ENCODE measurements at regions not wholly inside any gene's neighbourhood (a gene's known extent, or its start where the extent isn't known, plus 50 kb on each side); places are given as distances from the start of the nearest gene placed in this dataset.
"Not testable (repeated sequence)": the region's sequence is repeated elsewhere in the genome, so short reads cannot be mapped to it uniquely, and the experiment has no call there.

DNA sequence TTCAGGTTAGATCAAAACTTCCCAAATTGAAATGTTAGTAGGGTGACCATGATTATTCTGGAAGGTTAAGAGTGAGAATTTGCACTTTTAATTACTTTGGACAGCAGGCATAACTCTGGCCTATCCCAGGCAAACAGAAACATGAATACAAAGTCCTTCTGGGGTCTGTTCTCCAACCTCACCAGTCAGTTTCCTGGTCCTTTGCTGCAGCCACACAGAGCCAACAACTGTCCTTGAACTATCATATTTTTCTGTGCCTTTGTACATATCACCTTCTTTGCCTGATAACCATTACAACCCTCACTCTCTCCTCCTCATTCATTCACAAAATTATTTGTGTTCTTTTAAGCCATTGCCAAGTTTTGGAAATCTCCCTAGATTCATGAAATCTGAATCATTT lies 126.0 kb upstream of the GBE1 start:
- DNase-seq: no peak

DNA sequence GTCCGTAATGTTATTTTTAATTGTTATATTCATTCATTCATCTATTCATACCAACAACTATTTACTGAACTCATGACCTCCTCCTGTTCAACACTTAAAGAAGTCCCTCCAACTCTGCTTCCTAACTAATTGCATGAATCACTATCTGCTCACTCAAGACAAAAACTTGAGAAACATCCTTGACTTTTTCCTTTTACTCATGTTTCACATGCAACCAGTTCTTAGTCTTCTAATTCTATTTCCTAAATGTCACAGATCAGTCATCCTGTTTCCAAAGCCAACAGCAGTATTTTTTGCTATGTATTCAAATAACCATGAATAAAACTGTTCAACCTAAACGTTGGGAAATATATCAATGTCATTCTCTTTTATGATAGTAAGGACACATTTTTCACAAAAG lies 124.6 kb upstream of the GBE1 start:
- DNase-seq: no peak

DNA sequence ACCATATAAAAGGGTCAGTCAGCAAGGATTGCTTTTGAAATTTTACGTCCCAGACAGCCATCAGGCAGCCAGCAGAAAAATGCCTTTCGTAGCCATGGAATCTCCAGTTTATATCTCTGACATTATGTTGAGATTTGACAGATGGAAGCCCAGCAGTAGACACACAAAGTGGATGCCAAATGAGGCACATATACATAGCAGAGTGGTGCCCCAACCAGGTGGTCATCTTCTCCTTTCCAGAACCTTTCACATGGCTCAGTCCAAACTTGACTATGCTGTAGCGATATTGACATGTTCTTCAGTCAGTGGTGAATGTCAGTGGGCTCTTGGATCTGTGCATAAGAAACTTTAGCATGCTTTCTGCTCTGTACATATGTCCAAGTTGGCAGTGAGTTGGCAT lies 123.3 kb upstream of the GBE1 start:
- DNase-seq: no peak

DNA sequence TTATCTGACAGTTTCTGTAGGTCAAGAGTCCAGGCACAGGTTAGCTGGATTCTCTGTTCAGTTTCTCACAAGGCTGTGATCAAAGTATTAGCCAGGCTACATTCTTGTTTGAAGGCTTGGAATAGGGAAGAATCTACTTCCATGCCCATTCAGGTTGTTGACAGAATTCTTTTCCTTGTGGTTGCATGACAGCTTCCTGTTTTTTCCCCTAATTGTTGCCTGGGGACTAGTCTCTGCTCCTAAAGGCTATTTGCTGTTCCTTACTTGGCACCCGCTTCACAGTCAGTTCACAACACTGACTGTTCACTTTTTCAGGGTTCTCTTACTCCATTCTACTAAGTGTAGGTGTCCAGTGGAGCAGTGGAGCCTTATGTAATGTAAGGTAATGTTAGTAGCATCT lies 115.4 kb upstream of the GBE1 start:
- DNase-seq: no peak

DNA sequence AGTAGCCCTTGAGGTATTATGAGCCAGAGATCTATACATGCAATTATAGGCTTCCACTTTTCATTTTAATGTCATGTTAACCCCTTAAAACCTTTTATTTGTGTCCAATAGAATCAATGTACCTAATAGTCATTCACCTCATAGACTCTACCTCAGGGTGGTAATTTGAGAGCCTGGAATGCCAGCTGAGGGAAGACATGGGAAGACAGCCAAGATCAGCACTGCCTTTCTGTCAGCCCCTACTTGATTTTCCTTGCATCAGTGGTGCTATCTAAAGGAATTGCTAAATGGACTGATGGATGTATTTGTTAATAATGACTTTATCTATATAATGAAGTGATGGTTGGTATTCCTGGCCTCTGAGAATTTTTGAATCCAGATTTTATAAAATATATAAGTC lies 113.3 kb upstream of the GBE1 start:
- no peak for DNase-seq

DNA sequence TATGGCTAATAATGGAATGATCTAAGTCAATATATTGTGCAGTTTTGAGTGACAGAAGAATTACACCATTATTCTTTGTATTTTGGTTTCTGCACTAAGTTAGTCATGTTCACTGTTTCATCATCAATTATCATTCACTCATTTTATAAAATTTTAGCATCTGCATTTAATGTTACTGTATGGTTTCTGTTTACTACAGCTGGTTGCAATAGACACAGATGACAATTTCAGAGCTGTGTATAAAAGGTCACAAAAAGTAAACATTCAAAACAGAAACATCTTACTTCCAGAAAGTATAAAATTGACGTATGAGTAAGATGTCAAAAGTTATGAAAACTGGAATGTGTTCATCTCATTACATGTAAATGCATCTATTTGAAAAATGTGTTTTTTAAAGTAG lies 111.1 kb upstream of the GBE1 start:
- DNase-seq: no peak

DNA sequence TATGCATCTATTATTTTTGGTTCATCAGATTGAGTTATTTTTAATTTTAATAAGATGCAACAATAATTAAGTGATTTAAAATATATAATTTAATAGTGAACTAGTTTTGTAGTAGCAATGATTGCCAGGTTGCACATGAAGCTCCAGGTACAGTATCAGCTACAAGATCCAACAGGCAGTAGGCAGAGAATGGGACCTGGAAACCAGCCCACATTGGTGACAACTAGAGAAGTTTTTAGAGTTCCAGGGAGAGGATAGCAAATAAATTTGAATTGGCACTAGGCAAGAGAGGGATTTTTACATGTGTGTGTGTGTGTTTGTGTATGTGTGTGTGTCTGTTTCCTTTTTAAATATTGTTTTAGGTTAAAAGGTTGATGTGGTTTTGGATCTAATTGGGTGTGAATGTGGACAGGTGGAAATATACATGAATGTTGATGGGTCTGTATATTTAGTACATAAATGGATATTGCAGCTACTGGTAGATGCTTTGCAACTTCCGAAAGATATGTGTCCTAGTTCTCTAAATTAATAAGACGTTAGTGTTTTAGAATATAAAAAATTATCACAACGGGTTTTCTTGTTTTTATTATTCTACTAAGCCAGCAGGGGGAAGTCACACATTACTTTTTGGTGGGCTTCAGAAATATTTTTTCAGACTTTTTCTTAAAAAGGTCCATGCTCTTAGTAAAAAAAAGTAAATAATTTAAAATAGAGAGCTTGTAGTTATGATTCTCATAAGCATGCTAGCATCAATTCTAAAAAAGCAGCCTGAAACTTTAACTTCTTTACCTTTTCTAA lies 110.1 kb upstream of the GBE1 start:
- no peak for DNase-seq

DNA sequence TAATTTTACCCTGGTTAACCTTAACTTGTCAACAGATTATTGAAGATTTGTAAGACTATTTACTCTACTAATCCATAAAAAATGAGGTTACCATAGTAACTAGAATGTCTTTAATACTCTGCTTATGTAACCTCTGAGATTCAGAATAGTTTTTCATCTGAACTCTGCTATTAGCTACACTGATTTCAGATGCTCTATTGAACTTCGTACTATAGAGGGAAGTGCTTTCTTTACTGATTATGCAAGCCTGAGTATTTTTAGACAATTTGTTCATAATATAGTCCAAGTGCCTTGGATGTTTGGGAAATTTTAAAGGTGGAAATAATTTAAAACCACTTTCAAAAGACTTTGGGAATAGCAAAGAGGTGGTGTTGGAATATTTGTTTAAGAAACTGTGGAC lies 107.9 kb upstream of the GBE1 start:
- no peak for DNase-seq

DNA sequence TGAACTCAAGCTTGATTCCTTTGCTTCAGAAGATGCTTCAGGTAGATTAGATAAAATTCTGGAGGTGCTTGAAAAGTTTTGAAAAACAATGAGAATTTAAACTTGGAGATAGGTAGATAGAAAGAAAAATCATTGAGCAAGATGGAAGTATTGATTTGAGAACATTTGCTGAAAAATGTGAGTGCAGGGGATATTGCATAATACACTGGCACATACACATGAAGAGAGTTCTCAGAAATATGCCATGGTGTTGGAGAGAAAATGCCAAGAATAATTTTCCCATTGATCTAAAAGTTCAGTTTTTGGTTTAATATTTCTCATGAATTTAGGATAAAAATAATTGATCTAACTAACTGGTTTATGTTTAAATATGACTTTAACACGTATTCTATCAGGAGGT lies 107.2 kb upstream of the GBE1 start:
- no peak for DNase-seq

DNA sequence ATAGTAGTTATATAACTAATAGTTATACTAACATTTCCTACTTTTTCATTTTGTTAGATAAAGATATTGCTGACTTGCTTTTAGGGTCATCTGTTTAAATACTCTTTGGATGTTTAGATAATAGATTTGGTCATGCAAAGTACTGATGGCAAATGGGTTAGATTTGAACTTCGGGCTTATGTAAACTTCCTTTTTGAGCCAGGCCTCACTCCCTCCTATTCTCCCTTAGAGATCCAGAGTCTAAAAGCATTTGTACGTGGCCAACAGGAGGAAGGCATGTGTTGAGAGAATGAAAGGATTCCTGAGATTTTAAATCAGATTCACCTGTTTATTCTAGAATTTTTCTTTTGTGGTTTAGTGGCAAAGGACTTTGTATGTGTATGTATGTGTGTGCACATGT lies 106.4 kb upstream of the GBE1 start:
- DNase-seq: no peak

DNA sequence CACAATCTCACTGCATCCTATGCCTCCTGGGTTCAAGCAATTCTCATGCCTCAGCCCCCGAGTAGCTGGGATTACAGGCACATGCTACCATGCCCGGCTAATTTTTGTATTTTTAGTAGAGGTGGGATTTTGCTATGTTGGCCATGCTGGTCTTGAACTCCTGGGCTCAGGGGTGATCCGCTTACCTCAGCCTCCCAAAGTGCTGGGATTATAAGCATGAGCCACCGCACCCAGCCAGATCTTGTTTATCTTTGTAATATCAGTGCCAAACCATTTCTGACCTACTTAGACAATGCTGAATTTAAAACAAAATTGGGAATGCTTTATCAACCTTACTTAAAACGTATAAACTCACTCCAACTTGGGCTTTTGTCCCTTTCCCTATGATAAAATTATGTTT lies 103.7 kb upstream of the GBE1 start:
- DNase-seq: not testable (repeated sequence)

DNA sequence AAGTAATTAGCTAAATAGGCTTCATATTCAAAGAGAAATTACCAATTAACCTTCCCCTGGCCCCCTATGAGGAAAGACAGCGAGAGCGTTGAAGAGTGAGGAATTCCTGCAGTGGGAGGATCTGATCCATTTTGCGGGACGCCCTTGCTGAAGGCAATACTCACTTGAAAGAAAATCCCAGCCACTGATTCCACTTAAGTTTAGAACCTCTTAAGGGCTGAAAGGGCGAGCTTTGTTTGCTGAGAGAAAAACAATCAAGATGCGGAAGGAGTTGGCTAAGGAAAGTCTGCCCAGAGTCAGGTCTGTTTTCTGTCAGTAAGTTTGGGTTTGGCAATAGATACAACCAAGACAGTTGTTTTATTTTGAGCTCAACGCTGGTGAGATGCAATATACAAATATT lies 102.8 kb upstream of the GBE1 start:
- no peak for DNase-seq

DNA sequence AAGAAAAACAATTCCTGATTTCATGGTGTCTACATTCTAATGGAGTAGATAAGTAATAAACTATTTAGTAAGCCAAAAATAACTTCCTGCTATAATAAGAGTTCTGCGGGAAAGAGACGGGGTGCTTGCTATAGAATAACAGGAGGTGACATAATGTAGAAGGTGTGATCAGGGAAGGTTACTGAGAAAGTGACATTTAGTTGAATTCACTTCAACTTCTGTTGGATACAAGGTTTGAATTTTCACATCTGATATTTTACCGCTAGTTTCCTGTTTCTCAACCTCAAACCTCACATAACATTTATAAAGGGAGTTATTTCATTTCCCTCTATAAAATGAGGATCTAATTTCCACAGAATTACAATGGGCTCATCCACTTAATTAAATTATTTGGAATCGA lies 102.3 kb upstream of the GBE1 start:
- no peak for DNase-seq

DNA sequence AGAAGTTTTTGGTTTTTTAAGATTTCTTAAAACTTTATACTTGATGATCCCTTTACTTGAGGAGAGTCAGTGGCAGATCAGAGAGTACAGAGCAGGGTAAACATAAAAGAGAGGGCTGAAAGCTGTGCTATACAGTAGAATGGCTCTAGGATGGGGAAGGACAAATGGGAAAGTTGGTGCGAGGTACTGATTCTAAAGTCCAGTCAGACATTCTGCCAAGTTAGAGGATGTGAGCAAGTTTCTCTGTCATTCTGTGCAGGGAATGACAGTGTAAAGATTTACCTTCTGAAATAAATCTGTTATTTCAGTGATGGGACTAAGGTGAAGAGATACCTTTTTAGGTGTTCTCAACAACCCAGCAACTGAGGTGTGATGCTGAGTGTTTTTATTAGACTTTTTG lies 100.1 kb upstream of the GBE1 start:
- DNase-seq: no peak

DNA sequence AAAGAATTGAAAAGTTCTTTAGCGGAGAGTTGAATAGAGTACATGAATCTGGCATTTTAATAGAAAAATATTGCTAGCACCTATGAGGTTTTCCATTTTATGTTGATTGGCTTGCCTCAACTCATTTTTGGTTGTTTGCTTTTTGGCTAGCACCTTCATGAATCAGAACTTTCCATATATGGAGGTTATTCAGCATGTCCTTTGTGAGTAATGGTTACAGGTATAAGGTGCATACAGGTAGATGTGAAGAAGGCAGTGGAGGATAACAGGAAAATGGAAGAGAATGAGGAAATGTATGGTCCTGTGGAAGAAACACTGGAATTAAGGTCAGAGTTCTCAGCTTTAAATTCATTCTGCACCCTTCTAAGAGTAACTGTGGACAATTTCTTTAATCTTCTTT lies 98.1 kb upstream of the GBE1 start:
- no peak for DNase-seq

DNA sequence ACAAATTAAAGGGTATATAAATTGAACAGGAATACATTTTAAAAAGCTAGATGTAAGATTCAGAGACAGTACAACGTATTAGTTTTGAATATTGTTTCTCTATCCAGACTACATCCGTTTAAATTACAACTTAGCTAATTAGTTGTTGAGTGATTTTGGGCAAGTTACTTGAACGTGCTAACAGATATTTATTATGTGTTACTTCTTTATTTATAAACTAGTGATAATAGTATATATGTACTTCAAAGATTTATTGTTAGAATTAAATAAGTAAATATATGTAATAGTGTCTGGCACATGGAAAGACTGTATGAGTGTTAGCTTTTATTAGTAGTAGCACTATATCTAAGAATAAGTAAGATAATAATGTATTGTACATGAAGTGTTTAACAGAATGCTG lies 92.0 kb upstream of the GBE1 start:
- DNase-seq: no peak

DNA sequence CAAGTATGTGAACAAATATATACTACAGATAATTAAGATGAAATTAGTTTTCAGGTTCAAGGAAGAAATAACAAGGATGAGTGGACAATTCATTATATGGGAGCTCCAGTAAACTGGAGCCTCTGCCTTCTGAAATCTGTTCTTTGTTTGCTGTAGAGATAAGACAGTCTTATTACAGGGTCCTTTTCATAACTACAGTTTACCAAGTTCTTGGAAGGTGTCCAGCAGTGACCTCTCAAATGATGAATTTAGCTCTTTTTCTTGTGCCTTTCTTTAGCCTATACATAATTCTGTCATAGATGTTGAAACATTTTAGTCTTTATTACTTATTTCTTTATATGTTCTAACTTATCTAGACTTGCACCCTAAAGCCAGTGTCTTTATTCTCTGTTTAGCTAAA lies 89.7 kb upstream of the GBE1 start:
- DNase-seq: no peak

DNA sequence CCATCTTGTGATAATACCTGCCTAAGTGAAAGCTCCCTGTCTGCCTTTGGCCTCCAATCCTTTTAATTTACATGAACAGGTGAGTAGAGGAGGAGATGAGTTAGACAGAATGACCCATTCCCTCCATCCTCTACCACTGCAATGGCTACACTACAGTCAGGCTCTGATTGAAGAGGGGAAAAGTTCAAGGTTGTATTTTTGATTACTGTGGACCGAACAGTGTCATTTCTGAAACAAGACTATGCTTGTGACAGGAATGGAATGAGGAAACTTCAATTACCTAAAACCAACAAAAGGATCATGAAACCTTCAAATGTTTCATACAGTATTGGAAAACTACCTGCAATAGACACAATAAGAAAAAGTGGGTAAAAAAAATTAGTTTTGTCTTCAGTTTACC lies 85.5 kb upstream of the GBE1 start:
- no peak for DNase-seq

DNA sequence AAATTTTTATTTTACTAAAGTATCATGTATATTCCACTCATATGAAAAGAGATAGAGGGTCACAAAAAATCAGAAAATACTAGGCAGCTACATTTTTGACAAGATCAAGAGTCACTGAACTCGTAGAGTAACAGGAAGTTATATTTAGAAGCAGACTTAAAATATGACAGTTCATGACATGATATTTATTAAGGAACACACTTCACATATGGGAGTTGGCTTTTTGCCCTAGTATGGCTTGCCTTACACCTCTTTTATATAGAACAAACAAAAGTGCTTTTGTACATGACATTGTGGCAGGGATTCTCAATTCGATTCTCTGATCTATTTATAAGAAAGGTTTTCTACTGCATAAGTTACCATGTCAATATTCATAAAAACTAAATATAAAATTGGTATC lies 80.1 kb upstream of the GBE1 start:
- DNase-seq: no peak

DNA sequence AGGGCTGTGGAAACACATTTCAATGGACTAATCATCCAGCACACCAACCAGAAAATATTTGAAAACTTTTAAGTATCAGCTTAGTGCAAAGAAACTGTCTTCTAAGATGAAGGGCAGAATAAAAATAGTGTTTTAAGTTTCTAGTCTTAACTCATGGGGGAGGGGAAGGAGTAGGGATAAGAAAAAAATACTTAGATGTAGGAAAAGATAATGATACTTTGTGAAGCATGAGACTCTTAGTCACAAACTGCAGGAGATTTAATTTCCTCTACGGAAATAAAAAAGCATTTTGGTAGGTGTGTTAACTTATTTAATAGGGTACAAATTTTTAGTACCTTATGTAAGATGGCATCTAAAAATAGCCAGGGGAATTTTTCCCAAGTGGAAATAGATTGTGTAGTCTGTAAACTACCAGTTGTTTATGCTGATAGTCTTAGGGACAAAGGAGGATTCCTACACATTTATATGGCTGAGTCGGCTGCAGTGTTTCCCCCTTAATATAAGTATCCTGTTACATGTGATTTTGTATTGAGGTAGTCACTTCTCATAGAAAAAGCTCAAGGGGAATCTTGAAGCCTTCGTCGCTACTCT lies 78.2 kb upstream of the GBE1 start:
- DNase-seq: no peak

DNA sequence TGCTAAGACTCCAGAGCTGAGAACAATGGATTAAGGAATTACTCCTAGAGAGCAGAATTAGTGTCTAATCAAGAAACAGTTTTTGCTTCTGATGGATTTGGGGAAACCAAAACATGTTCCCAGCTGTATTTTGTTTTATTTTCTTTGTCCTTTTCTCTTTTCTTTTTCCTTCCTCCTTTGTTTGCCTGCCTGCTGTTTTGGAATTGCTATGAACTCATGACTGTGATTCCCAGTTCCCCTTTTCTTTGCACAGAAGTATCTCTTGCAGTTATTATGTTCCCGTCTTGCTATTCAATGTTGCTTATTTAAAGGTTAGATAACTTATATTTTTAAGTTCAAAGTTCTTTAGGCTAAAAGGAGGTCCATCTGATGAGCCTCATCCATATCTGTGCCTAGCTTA lies 77.0 kb upstream of the GBE1 start:
- DNase-seq: no peak

DNA sequence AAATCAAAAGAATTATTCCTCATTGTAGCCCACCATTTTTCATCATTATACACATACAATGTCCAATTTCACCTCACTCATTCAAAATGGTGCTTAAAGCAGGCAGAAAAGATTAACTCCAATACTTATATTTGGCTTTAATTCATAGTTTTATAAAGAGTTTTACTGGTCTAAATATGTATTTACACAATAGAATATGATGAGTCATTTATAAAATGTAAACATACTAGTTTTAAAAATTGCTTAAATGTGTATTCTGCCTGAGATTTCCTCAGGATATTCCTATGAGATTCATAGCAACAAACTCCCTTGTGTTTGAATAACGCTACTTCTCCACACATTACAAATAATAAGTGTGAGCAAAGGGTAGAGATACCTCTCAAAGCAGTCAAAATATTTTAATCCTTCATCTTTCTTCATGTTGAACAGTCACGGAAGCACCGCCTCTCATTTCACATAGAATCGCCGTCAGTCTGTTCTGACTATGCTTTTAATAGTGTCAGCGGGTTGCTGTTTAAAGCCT lies 75.7 kb upstream of the GBE1 start:
- no peak for DNase-seq

DNA sequence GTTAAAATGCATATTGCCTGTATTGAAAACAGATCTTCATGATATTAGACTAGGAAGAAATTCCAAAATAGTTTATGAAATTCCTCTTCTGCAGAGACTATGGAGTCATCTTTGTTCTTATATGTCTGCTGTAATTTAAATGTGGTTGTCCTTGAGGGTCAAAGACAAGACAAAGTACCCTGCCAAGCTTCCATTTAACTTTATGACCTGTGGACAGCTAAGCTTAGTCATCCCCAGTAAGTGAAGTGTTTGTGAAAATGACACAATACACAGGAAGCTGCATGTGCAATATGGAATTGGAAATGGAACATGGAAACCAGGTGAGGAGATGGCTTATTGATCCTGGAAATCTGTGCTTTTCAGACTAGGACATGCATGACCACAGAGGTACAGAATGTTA lies 68.5 kb upstream of the GBE1 start:
- DNase-seq: no peak

DNA sequence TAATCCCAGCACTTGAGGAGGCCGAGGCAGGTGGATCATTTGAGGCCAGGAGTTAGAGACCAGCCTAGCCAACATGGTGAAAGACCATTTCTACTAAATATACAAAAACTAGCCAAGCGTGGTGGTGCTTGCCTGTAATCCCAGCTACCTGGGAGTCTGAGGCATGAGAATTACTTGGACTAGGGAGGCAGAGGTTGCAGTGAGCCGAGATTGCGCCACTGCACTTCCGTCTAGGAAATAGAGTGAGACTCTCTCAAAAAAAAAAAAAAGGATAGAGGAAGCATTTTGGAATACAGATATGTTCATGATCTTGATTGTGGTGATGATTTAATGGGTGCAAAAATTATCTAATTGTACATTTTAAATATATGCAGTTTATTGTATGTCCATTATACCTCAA lies 67.8 kb upstream of the GBE1 start:
- DNase-seq: not testable (repeated sequence)

DNA sequence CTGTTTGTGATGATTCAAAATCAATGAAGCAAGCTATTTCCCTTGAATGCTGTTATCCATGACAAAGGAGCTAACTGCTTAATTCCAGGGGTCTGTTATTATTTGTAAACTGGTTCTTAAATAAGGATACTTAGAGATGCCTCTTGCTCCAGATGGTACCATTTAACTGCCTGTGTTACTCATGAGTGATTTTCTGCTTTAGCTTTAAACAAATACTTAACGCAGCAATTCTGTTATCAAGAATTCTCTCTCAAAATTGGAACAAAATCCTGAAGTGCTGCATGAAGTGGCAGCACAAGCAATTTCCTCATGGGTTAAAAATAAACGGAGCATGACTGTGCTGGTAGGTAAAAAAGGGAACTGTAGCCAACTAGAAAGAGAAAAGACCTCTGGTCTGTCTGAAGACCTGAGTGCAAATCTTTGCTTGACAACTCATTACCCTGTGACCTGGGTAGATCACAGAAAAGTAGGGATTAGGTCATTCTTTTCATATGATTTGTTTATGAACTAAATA lies 62.5 kb upstream of the GBE1 start:
- no peak for DNase-seq

Data from femur (tissue), 1 donor.